T-helper 1 cell treated with Interleukin-12 subunit alpha and Interleukin-12 subunit beta and Interleukin-4 antibody, amounts not matched to agents 30 μg/mL and 1 μg/mL, for 36 hours (primary cell): ENCODE measurements at regions not wholly inside any gene's neighbourhood (a gene's known extent, or its start where the extent isn't known, plus 50 kb on each side); places are given as distances from the start of the nearest gene placed in this dataset.

ENCODE experiments used
- H3K27ac Mint-ChIP-seq: one replicate; pipeline ENCODE4 v1.8.0; 2021; ENCODE audit warnings: mild to moderate bottlenecking, mixed read lengths
- H3K27me3 Mint-ChIP-seq: one replicate; pipeline ENCODE4 v1.8.0; 2021; ENCODE audit warnings: low read depth, mixed read lengths
- H3K36me3 Mint-ChIP-seq: one replicate; pipeline ENCODE4 v1.8.0; 2021; ENCODE audit warnings: low read depth, mixed read lengths
- H3K4me1 Mint-ChIP-seq: one replicate; pipeline ENCODE4 v1.8.0; 2021; ENCODE audit warnings: low read depth, mixed read lengths
- H3K4me3 Mint-ChIP-seq: one replicate; pipeline ENCODE4 v1.8.0; 2021; ENCODE audit warnings: mild to moderate bottlenecking, moderate library complexity, mixed read lengths
- H3K9me3 Mint-ChIP-seq: one replicate; pipeline ENCODE4 v1.8.0; 2021; ENCODE audit warnings: mixed read lengths

GRCh38 chr11:110786226-110786902 is 74.1 kb upstream of the ARHGAP20 start:
- no peaks in the 10 kb centered on the region for H3K27me3 Mint-ChIP-seq
- no peak overlapping the region for H3K27ac Mint-ChIP-seq
- no peaks in the 10 kb centered on the region for H3K9me3 Mint-ChIP-seq
- no peak overlapping the region for H3K4me3 Mint-ChIP-seq
- no peaks in the 10 kb centered on the region for H3K36me3 Mint-ChIP-seq
- H3K4me1 Mint-ChIP-seq: no peaks in the 10 kb centered on the region

- Mint-ChIP-seq H3K27me3 (no peaks in the 10 kb centered on the region), H3K4me3 (no peak overlapping the region), H3K4me1 (no peaks in the 10 kb centered on the region), H3K9me3 (no peaks in the 10 kb centered on the region), H3K27ac (no peak overlapping the region), H3K36me3 (no peaks in the 10 kb centered on the region)
Observed at GRCh38 chr11:110785398-110785797, 73.2 kb upstream of the ARHGAP20 start.

- Mint-ChIP-seq H3K4me1 (no peaks in the 10 kb centered on the region), H3K27ac (no peak overlapping the region), H3K4me3 (no peak overlapping the region), H3K36me3 (no peaks in the 10 kb centered on the region), H3K27me3 (no peaks in the 10 kb centered on the region), H3K9me3 (no peaks in the 10 kb centered on the region)
Observed at GRCh38 chr11:110782616-110783015, 70.4 kb upstream of the ARHGAP20 start.

GRCh38 chr11:110779108-110779507 is 66.9 kb upstream of the ARHGAP20 start:
- Mint-ChIP-seq H3K4me3 (no peak overlapping the region), H3K9me3 (no peaks in the 10 kb centered on the region), H3K4me1 (no peaks in the 10 kb centered on the region), H3K27me3 (no peaks in the 10 kb centered on the region), H3K27ac (no peak overlapping the region), H3K36me3 (no peaks in the 10 kb centered on the region)

GRCh38 chr11:110778343-110778742 is 66.1 kb upstream of the ARHGAP20 start:
- Mint-ChIP-seq H3K4me3 (no peak overlapping the region), H3K27ac (no peak overlapping the region), H3K4me1 (no peaks in the 10 kb centered on the region), H3K9me3 (no peaks in the 10 kb centered on the region), H3K27me3 (no peaks in the 10 kb centered on the region), H3K36me3 (no peaks in the 10 kb centered on the region)

GRCh38 chr11:110777775-110778174 is 65.5 kb upstream of the ARHGAP20 start:
- H3K27me3 Mint-ChIP-seq: no peaks in the 10 kb centered on the region
- H3K9me3 Mint-ChIP-seq: no peaks in the 10 kb centered on the region
- no peak overlapping the region for H3K27ac Mint-ChIP-seq

GRCh38 chr11:110776081-110776480 is 63.8 kb upstream of the ARHGAP20 start:
- H3K27me3 Mint-ChIP-seq: no peaks in the 10 kb centered on the region
- H3K27ac Mint-ChIP-seq: no peak overlapping the region
- H3K9me3 Mint-ChIP-seq: no peaks in the 10 kb centered on the region
- no peaks in the 10 kb centered on the region for H3K36me3 Mint-ChIP-seq
- no peaks in the 10 kb centered on the region for H3K4me1 Mint-ChIP-seq
- H3K4me3 Mint-ChIP-seq: no peak overlapping the region

More at GRCh38 chr11:110777775-110778174, 65.5 kb upstream of the ARHGAP20 start:
- Mint-ChIP-seq H3K4me1 (no peaks in the 10 kb centered on the region), H3K36me3 (no peaks in the 10 kb centered on the region), H3K4me3 (no peak overlapping the region)

GRCh38 chr11:110774138-110775014 is 62.1 kb upstream of the ARHGAP20 start:
- Mint-ChIP-seq H3K4me3 (no peak overlapping the region), H3K9me3 (no peaks in the 10 kb centered on the region), H3K27ac (no peak overlapping the region), H3K27me3 (no peaks in the 10 kb centered on the region), H3K36me3 (no peaks in the 10 kb centered on the region), H3K4me1 (peaks cover 3% of the 10 kb centered on the region)

GRCh38 chr11:110773442-110773841 is 61.2 kb upstream of the ARHGAP20 start:
- peaks cover 5% of the 10 kb centered on the region for H3K4me1 Mint-ChIP-seq
- no peaks in the 10 kb centered on the region for H3K9me3 Mint-ChIP-seq
- no peak overlapping the region for H3K4me3 Mint-ChIP-seq
- no peaks in the 10 kb centered on the region for H3K36me3 Mint-ChIP-seq
- no peaks in the 10 kb centered on the region for H3K27me3 Mint-ChIP-seq
- no peak overlapping the region for H3K27ac Mint-ChIP-seq

- Mint-ChIP-seq H3K27ac (no peak overlapping the region), H3K36me3 (no peaks in the 10 kb centered on the region), H3K4me3 (no peak overlapping the region), H3K9me3 (no peaks in the 10 kb centered on the region), H3K4me1 (peaks cover 5% of the 10 kb centered on the region), H3K27me3 (no peaks in the 10 kb centered on the region)
Observed at GRCh38 chr11:110772863-110773262, 60.6 kb upstream of the ARHGAP20 start.

- Mint-ChIP-seq H3K4me1 (peaks cover 5% of the 10 kb centered on the region), H3K36me3 (no peaks in the 10 kb centered on the region), H3K4me3 (no peak overlapping the region), H3K9me3 (no peaks in the 10 kb centered on the region), H3K27me3 (no peaks in the 10 kb centered on the region), H3K27ac (no peak overlapping the region)
Observed at GRCh38 chr11:110766316-110766715, 54.1 kb upstream of the ARHGAP20 start.

- Mint-ChIP-seq H3K27ac (no peak overlapping the region), H3K9me3 (no peaks in the 10 kb centered on the region), H3K36me3 (no peaks in the 10 kb centered on the region), H3K4me1 (peaks cover 3% of the 10 kb centered on the region), H3K27me3 (peaks cover 3% of the 10 kb centered on the region), H3K4me3 (no peak overlapping the region)
Observed at GRCh38 chr11:110764485-110764884, 52.2 kb upstream of the ARHGAP20 start.

GRCh38 chr11:110763249-110764011 is 51.2 kb upstream of the ARHGAP20 start:
- H3K9me3 Mint-ChIP-seq: no peaks in the 10 kb centered on the region
- no peak overlapping the region for H3K27ac Mint-ChIP-seq
- H3K27me3 Mint-ChIP-seq: peaks cover 3% of the 10 kb centered on the region

GRCh38 chr11:110762590-110762989 is 50.4 kb upstream of the ARHGAP20 start:
- no peak overlapping the region for H3K4me3 Mint-ChIP-seq
- no peaks in the 10 kb centered on the region for H3K36me3 Mint-ChIP-seq
- H3K27ac Mint-ChIP-seq: no peak overlapping the region
- no peaks in the 10 kb centered on the region for H3K9me3 Mint-ChIP-seq
- peaks cover 3% of the 10 kb centered on the region for H3K27me3 Mint-ChIP-seq
- no peaks in the 10 kb centered on the region for H3K4me1 Mint-ChIP-seq

More at GRCh38 chr11:110763249-110764011, 51.2 kb upstream of the ARHGAP20 start:
- no peaks in the 10 kb centered on the region for H3K4me1 Mint-ChIP-seq
- no peaks in the 10 kb centered on the region for H3K36me3 Mint-ChIP-seq
- H3K4me3 Mint-ChIP-seq: no peak overlapping the region
